NCI-H2227 (cell line): ENCODE measurements at regions not wholly inside any gene's neighbourhood (a gene's known extent, or its start where the extent isn't known, plus 50 kb on each side); places are given as distances from the start of the nearest gene placed in this dataset.

ENCODE experiments used
- DNase-seq: peaks from one replicate; lab custom pipeline; 2025; ENCODE audit not compliant: unreplicated experiment; lab: John Stamatoyannopoulos, UW

DNA sequence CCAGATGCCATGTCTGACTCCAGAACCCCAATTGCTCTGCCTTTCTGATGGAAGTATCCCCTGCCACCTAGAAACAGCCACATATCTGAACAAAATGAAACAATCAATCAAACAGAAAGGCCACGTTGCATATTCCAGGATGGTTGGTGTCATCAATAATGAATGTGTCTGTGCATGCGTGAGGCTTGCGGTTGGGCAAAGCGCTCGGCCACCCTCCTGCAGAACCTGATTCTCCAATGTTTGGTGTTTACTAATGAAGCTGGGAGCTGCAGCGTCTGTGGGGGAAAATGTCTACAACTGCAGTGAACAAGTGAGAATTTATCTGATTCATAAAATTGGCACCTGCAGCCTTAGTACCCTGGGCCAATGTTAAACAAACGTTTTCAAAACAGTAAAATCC is 121.2 kb upstream of the ADARB2 start:
- DNase-seq, result no peak

DNA sequence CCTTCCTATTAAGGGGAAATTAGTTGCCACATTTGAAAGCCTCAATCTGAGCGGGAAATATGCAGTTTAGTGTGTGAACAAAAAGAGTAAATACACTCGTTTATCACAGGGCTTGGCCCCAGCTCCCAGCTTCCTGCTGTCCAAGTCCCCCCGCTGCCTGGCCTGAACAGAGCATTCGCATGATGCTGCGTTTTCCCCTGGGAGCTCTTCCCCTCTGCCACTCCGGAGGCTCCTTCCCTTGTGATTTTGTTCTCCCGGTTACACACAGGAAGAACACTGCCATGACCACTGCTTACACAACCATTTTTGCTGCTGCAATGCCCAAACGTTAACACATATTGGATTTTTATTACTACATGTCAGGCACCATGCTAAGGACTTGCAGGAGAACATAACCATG is 120.7 kb upstream of the ADARB2 start:
- no peak for DNase-seq

DNA sequence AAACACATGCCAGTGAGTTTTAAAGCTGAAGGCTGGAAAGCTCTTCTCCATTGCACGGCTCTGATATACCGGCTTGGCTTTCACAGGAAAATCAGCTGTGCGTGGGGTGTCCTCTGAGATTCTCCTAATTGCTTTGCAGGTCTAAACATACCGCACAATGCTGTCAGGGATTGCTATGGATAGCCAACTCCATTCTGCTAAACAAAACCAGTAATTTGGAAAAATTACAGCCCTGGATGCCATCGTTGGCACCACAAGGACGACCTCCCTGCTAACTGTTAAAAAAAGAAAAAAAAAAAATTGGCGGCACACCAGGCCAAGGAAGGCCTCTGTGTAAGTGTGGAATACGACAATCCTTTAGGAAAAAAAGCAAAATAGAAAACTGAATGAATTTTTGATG is 118.6 kb upstream of the ADARB2 start:
- DNase-seq, result no peak

DNA sequence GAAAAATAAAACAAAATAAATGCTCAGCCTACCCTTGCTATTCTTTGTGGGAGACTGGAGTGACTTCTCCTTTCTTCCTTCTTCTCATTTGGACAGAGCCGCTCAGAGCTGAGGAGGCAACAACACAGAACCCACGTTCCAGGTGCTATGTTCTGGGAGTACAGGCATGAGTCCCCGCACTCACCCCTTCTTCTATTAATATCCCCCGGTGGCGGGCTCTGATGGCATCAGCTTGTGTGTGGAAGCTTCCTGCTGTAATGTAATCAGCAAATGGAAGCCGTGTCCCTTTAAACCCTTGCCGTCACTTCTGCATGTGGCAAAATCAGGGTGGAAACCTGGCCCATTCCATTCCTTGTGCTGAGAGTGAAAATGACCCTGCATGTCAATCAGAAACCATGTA is 116.9 kb upstream of the ADARB2 start:
- DNase-seq, result no peak

DNA sequence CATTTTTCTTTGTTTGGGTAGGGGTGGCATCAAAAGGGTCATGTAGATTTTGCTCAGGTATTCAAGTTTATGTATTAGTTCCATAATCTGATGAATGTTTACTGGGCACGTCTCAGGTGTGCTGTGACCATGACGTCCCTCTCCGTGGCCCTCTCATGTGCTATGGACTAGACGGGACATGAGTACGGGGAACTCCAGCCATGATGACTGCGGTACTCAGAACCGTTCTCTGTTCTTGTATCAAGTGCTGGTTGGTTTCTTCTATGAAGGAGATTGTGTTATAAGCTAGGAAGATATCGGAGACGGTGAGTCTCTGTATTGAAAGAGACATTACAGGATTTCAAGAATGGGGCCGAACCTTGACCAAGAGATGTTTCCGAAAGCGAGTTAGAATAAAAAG is 116.5 kb upstream of the ADARB2 start:
- DNase-seq, result no peak

DNA sequence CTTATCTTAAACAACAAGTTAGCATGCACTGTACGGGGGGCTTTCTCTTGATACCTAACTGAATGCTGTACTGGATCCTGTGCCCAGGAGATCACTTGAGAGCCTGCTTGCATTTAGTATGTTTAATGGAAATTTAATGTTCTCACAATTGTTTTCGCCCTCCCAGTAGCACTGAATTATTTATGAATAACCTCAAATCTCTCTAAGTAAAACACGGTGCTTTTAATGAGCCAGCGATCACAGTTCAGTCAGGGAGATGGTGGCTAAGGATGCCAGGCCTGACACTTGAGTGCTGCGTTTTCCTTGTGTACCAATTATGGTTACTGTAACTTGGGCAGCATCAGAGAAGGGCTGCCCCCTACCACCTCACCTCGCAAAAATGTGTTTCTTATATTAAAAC is 115.5 kb upstream of the ADARB2 start:
- no peak for DNase-seq

DNA sequence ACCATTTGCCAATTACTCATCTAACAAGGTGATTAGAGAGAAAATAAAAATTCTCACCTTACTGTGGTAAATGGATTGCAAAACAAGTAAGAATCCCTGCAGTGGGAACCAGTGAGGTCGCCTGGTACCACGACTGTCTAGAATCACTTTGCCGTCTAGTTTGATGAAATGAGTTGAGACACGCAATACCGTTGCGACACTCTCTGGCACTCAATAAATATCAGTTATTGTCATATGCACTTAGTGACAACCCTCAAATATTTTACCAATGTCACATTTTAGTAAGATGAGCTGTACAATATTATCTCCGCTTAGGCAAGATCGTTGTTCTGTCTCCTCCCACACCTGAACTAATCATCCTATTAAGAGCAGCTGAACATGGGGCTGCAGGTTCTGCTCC is 114.4 kb upstream of the ADARB2 start:
- DNase-seq, result no peak

DNA sequence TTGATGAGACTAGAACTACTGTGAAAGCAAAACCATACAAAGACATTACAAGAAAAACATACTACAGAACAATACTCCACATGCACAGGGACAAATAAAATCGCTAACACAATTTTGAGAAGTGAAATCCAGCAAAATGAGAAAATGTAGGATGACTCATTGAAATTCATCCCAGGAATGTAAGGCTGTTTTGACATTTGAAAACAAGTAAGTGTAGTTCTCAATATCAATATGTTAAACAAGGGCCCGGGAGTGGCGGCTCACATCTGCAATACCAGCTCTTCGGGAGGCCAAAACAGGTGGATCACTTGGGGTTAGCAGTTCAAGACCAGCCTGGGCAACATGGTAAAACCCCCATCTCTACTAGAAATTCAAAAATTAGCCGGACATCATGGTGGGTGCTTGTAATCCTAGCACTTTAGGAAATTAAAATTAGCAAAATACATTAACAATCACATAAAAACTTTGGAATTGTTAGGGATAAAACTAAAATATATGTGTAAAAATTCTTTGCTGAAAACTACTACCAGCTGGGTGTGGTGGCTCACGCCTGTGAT is 113.7 kb upstream of the ADARB2 start:
- no peak for DNase-seq

DNA sequence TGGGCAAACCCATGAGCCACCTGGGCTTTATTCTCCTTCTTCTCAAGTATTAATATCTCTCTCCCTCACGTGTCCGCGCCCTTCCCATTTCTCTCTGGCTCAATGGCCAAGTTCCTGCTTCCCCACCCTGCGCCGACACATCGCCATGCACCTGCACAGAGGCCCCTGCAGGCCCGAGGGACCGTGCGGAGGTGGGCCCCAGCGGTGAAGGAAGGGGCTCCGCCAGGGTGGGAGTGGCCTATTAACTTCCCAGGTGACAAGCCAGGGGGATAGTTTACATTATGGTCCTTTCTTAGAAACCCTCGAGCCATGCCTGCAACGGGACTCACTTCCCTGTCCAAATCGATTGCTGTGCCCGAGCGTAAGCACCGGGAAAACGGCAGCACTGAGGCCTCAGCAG is 110.0 kb upstream of the ADARB2 start:
- no peak for DNase-seq

DNA sequence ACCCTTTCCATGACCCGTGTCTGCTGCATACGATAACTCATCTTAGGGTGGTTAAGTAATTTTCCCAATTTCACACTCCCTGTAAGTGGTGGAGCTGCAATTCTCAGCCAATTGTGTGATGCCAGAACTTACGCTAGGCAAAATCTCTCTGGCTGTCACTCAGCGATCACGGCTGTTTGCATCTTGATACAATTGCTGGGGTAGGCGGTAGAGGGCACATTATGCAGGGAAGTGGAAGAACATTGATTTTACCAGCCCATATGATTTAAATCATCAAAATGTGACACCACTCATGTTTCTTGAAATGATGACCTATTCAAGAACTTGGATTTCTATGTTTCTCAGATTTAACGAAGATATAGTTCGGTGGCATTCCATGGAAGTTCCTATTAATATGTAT is 108.7 kb upstream of the ADARB2 start:
- no peak for DNase-seq

DNA sequence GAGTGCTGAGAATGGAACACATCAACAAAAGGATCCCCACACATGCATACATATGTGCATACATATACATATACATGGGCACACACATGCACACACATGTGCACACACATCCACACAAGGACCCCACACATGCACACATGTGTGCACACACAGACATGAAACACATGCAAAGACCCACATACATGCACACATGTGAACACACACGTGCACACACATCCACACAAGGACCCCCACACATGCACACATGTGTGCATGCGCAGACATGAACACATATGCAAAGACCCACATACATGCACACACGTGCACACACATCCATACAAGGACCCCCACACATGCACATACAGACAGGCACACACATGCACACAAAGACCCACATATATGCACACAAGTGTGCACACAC is 104.4 kb upstream of the ADARB2 start:
- DNase-seq, result no peak

DNA sequence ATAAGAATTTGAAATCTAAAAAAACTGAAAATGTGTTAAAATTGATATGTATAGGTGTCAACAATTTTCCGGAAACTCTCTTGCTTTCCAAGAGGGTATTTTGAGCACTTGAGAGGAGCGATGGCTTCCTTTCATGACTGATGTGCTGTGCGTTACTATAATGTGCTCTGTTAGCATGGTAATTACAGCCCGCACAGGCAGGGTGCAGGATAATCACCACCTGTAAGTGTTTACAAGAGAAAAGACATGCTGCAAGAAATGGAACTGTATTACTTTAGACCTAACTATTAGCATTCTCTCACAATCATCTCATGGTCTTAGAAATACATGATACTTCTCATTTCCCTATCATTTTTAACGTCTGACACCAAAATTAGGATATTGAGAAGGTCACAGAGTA is 92.4 kb upstream of the ADARB2 start:
- no peak for DNase-seq

DNA sequence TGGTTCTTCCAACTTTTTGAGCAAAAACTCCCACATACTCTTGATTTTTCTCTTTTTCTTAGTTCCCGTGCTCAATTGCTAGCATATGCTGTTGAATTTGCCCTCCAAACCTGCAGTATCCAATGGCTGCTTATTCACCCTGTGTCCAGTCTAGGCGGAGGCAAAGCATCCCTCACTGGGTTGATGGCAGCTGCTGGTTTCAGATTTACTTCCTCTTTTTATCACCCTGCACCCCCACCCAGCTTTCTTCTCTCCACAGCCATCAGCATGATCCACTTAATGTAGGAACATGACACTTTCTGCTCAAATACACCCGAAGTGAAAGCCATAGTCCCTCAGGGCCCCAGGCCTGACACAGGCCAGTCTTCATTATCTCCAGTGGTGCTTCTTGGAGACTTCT is 87.6 kb upstream of the ADARB2 start:
- DNase-seq, result no peak

DNA sequence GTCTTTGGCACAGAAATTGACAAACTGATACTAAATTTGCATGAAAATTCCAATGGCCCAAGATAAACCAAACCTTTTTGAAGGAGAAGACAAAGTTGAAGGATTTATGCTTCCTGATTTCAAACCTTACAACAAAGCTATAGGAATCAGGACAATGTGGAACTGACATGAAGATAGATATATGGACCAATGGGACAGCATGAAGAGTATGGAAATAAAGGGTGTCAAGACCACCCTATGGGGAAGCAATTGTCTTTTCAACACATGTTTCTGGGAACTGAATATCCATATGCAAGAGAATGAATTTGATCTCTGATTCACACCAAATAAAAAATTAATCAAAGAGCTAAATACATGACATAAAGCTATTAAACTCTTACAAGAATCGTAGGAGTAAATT is 77.2 kb upstream of the ADARB2 start:
- DNase-seq, result no peak

DNA sequence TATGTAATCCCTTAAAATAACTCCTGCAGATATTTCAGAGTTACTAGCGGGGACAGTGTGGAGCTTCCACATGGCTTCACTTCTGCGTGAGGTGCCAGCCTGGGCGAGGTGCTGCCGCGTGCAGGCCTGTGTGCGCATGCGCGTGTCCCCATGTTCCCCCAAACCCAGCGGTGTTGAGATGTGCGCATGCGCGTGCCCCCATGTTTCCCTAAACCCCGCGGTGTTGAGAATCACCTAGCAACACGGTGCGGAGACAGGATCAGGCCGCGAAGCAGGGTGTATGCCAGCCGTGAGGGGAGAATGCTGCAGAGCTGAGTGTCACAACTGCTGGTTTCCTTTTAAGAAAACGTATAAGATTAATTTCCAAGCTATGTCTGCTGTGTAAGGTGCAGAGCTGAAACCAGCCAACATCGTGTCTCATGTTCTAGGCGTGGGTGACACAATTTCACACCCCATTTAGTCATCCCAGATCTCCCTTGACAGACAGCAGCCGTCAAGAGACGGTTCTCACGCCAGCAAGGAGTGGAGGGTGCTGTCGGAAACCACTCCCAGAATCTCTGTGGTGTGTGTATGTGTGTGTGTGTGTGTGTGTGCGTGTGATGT is 71.9 kb upstream of the ADARB2 start:
- DNase-seq, result peak; percentile 65

DNA sequence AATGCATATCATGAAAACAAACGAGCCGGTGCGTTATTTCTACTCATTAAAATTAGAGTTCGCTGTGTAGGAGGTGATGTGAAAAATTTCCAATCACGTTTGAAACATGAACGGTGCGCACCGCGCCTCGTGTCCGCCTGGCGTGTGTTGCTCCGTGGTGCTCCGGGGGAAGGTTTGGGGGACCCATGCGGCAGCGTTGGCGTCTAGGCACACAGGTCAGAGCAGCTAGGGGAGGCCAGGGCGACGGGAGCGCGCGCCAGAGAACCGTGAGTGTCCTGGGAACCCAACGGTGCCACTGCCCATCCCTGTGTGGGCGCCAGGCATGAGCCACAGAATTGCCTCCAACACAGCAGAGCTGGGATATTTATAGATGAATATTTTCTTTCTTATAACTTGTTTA is 70.6 kb upstream of the ADARB2 start:
- no peak for DNase-seq

DNA sequence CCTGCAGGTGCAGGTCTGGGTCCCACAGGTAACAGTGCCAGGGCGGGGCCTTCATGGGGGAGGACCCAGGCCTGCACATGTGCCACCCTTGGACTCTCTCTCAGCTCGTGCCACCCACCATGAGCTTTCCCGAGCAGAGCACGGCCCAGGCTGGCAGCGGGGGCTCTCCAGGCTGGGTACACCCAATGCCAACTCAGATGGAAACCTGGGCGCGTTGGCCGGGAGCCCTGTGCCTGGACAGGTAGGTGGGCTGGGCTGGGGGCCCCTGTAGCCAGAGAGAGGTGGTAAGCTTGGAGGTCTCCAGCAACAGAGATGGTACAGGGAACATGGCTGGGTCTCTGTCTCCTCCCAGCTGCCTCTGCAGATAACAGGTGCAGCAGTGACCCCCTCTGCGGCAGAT is 69.9 kb upstream of the ADARB2 start:
- DNase-seq, result no peak

DNA sequence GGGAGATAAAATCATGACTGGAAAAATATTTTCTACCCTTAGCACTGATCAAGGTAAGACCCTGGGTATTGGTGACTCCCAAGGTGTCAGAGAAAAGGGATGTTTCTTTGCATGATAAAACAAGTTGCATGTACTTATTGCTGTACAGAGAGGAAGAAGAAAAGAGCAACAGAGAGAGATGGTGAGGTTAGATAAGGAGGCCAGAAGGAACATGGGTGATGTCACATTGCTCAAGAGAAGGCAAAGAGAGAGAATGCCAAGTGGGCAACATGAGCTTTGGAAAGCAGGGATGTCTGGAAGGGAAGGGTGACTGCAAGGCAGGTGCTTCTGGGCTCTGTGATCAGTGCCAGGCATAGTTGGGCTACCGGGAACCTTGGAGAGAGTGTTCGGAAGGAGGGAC is 65.1 kb upstream of the ADARB2 start:
- DNase-seq, result no peak

DNA sequence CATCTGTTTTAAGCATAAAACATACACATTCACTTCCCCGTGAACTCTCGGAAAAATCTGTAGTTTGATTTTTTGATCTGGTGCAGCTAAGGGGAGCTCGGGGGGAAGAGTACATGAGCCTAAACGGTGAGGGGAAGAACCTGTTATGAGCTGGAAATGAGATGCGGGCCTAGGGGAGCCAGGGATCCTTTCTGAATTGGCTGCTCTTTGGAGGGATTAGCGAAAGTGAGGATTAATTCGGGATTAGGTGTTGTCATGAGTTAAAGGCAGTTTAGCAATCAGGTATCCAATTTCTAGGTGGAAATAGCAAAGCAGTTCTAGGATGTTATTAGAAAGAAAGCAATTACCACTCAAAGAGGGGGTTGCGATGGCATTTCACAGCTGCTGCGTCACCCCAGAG is 51.1 kb upstream of the ADARB2 start:
- DNase-seq, result no peak
